CD4-positive, alpha-beta T cell treated with Interleukin-4 for 1 hour (primary cell): ENCODE measurements at regions not wholly inside any gene's neighbourhood (a gene's known extent, or its start where the extent isn't known, plus 50 kb on each side); places are given as distances from the start of the nearest gene placed in this dataset.
"Not testable (repeated sequence)": the region's sequence is repeated elsewhere in the genome, so short reads cannot be mapped to it uniquely, and the experiment has no call there.

Source experiments
- DNase-seq, 2 donors: peaks; one replicate each; pipeline ENCODE4 v3.0.0-alpha.2; 2020 to 2022

DNA sequence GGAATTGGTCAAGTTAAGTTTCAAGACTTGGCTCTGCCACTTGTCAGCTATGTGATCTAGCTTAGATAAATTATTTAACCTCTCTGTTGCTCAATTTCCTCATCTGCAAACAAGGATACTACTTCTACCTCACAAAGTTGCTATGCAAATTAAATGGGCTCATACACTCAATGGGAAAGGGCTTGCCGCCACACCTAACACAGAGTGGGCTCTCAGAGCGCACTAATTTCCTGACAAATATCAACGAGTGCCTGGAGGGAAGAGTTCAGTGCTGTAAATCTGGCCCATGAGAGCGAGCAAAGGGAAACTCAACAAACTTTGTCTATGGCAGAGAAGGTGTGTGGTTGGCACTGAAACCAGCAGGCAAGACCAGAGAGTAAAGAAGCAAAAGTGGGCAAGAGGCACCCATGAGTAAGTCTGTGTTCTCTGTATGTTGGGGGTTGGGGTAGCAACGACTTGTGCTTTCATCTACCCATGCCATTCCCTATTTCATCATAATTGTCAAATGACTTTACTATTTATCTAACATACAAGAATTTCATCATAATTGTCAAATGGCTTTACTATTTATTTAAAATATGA, 60.7 kb upstream of the PHF21A start:
- DNase-seq, result no peak

DNA sequence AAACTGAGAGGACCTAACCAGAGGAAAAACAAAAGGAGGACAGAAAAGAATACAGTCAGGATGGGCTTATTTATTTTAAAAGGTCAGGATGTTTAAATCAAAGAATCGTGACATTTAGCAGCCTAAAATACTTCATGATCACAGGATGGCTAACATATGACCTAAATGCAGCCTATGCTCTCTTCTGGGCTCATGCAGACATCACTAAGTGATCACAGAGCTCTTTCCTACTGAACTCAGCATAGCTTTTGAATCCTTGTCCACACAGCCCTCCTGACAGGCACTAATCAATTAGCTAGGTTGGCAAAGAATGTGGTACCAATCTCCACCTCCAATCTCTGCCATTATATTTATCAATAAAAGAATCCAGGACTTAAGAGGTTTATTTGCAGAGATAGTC, 60.1 kb upstream of the PHF21A start:
- no peak for DNase-seq

DNA sequence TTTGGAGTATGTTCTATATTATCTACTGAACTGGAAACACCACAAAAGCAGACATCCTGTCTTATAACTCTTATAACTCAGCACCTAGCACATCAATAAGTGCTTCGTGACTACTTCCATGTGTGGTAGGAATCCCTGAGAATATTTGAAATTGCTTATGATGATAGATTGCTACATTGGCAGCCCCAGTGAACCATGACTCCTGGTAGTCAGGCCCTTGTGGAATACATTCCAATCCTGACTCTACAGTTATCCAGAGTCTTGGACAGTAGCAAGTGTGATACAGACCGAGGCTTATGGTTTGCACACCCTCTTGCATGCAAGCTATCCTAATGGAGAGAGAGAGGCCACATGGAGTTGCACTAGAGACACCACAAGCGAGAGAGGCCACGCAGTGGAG, 59.5 kb upstream of the PHF21A start:
- DNase-seq, result no peak

- no peak for DNase-seq
These were observed 57.3 kb upstream of the PHF21A start for GRCh38 chr11:46178513-46178912.

DNA sequence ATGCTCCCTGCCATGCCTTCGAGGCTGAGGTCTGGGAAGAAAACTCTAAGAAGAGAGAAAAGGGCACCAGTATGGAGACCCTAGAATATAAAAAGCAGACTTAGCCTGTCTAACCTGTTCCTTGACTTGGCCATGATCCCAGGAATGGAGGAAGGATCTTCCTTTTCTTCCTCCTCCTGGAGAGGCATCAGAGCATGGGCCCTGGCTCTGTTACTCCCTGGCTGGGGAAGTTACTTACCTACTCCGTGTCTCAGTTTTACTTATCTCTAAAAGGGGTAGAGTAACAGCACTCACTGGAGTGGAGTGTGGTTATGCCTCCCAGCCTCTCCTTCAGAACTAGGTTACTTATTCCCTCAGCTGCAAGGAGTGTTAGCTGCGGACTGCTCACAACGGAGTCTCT, 55.2 kb upstream of the PHF21A start:
- no peak for DNase-seq

GRCh38 chr11:46175401-46176002, 54.2 kb upstream of the PHF21A start:
- no peak for DNase-seq

- DNase-seq, result not testable (repeated sequence)
These were observed 50.4 kb upstream of the PHF21A start for GRCh38 chr11:46171693-46172092.
